ENCODE measurements at regions not wholly inside any gene's neighbourhood (a gene's known extent, or its start where the extent isn't known, plus 50 kb on each side); places are given as distances from the start of the nearest gene placed in this dataset.

- Histone ChIP-seq H3K9me3 (no peaks in the 10 kb centered on the region), H3K4me3 (no peak overlapping the region), H3K36me3 (ENCODE audit: low read depth) (no peaks in the 10 kb centered on the region), H3K4me1 (ENCODE audit: low read depth) (no peaks in the 10 kb centered on the region)
- DNase-seq (no peak), ATAC-seq (no peak)
- intact Hi-C loops (cut with DNase I, micrococcal nuclease) = no loop called here
- TF ChIP-seq CTCF (IDR thresholded peaks at IDR 0.05) = no peak
These were observed 317.2 kb upstream of the GRAMD2B start for GRCh38 chr5:126106029-126106428.

DNA sequence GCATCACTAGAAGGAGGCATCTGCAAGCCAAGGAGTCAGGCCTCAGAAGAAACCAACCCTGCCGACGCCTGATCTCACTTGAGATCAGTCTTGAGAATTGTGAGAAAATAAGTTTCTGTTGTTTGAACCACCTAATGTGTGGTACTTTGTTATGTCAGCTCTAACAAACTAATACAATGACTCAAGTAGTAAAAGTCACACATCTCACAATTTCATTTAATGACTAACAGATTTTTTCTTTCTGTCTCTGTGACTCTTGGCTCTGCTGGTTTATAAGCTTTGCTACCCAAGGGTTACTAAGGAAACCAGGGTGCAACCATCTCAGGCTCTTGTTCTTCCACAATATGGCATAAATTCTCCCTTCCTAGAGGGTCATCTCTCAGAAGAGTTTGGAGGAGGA, 315.8 kb upstream of the GRAMD2B start:
- Histone ChIP-seq H3K4me1 (ENCODE audit: low read depth) (no peaks in the 10 kb centered on the region), H3K9me3 (peaks cover 5% of the 10 kb centered on the region), H3K36me3 (ENCODE audit: low read depth) (no peaks in the 10 kb centered on the region), H3K4me3 (no peak overlapping the region)
- no peak for DNase-seq
- ATAC-seq = no peak
- intact Hi-C loops (cut with DNase I, micrococcal nuclease) = no loop called here
- TF ChIP-seq CTCF (IDR thresholded peaks at IDR 0.05) = no peak

GRCh38 chr5:126108470-126108869, 314.7 kb upstream of the GRAMD2B start:
- Histone ChIP-seq H3K4me3 (no peak overlapping the region), H3K36me3 (ENCODE audit: low read depth) (no peaks in the 10 kb centered on the region), H3K9me3 (peaks cover 7% of the 10 kb centered on the region), H3K4me1 (ENCODE audit: low read depth) (no peaks in the 10 kb centered on the region)
- intact Hi-C loops (cut with DNase I, micrococcal nuclease) = no loop called here
- DNase-seq (no peak), ATAC-seq (no peak)
- TF ChIP-seq CTCF (IDR thresholded peaks at IDR 0.05) = no peak

- Histone ChIP-seq H3K36me3 (ENCODE audit: low read depth) (no peaks in the 10 kb centered on the region), H3K9me3 (peaks cover 7% of the 10 kb centered on the region), H3K4me3 (no peak overlapping the region), H3K4me1 (ENCODE audit: low read depth) (no peaks in the 10 kb centered on the region)
- ATAC-seq = no peak
- TF ChIP-seq CTCF (IDR thresholded peaks at IDR 0.05) = no peak
- intact Hi-C loops (cut with DNase I, micrococcal nuclease) = no loop called here
- no peak for DNase-seq
These were observed 308.1 kb upstream of the GRAMD2B start for GRCh38 chr5:126115059-126115629.

DNA sequence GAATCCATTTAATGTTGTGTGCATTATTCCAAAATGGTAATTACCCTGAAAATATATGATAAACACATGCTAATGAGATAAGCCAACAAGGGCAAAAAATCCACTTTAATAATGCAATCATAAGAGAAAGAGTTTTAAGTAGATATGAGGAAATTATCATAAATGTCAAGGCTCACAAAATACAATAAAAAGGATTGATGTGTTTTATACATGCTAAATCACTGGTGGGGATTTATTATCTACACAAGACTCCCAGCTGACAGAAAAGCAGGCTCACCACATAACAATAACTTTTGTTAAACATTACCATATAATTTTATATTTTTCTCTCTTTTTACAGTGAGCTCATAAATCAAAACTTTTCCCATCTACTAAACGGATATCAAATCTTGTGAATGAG, 306.2 kb upstream of the GRAMD2B start:
- Histone ChIP-seq H3K4me3 (no peak overlapping the region), H3K4me1 (ENCODE audit: low read depth) (no peaks in the 10 kb centered on the region), H3K9me3 (peaks cover 5% of the 10 kb centered on the region), H3K36me3 (ENCODE audit: low read depth) (no peaks in the 10 kb centered on the region)
- no peak for DNase-seq
- intact Hi-C loops (cut with DNase I, micrococcal nuclease) = no loop called here
- no peak for TF ChIP-seq CTCF (IDR thresholded peaks at IDR 0.05)
- no peak for ATAC-seq

GRCh38 chr5:126119887-126120442, 303.2 kb upstream of the GRAMD2B start:
- H3K4me1 ChIP-seq (ENCODE audit: low read depth) = no peaks in the 10 kb centered on the region
- no peak for TF ChIP-seq CTCF (IDR thresholded peaks at IDR 0.05)
- intact Hi-C loops (cut with DNase I, micrococcal nuclease) = no loop called here
- DNase-seq (no peak), ATAC-seq (no peak)
- no peak overlapping the region for H3K4me3 ChIP-seq
- no peaks in the 10 kb centered on the region for H3K9me3 ChIP-seq
- no peaks in the 10 kb centered on the region for H3K36me3 ChIP-seq (ENCODE audit: low read depth)

All from mucosa of descending colon (tissue), 3 donors.